8988T (cell line): ENCODE measurements at regions not wholly inside any gene's neighbourhood (a gene's known extent, or its start where the extent isn't known, plus 50 kb on each side); places are given as distances from the start of the nearest gene placed in this dataset.
"Not testable (repeated sequence)": the region's sequence is repeated elsewhere in the genome, so short reads cannot be mapped to it uniquely, and the experiment has no call there.

Source experiments
- DNase-seq: peaks from one replicate; pipeline ENCODE4 v3.0.0; 2011

- DNase-seq, result no peak
Measured at GRCh38 chr10:78326372-78326771, 292.7 kb downstream of the RPS24 start.

- DNase-seq, result no peak
Measured at GRCh38 chr10:78327778-78328591, 294.3 kb downstream of the RPS24 start.

GRCh38 chr10:78328592-78329404, 295.1 kb downstream of the RPS24 start:
- no peak for DNase-seq

- no peak for DNase-seq
Measured at GRCh38 chr10:78330884-78331283, 297.2 kb downstream of the RPS24 start.

GRCh38 chr10:78331391-78331922, 297.8 kb downstream of the RPS24 start:
- DNase-seq, result no peak

- DNase-seq, result no peak
Measured at GRCh38 chr10:78332012-78332411, 298.3 kb downstream of the RPS24 start.

- no peak for DNase-seq
Measured at GRCh38 chr10:78332657-78333056, 299.0 kb downstream of the RPS24 start.

GRCh38 chr10:78333362-78334143, 299.9 kb downstream of the RPS24 start:
- no peak for DNase-seq

- DNase-seq, result no peak
Measured at GRCh38 chr10:78335371-78335690, 301.7 kb downstream of the RPS24 start.

- no peak for DNase-seq
Measured at GRCh38 chr10:78335691-78336401, 302.2 kb downstream of the RPS24 start.

GRCh38 chr10:78336402-78336791, 302.7 kb downstream of the RPS24 start:
- no peak for DNase-seq

- DNase-seq, result no peak
Measured at GRCh38 chr10:78337016-78337415, 303.4 kb downstream of the RPS24 start.

- DNase-seq, result no peak
Measured at GRCh38 chr10:78337646-78338391, 304.2 kb downstream of the RPS24 start.

GRCh38 chr10:78338717-78339116, 305.1 kb downstream of the RPS24 start:
- no peak for DNase-seq

- DNase-seq, result no peak
Measured at GRCh38 chr10:78339251-78339650, 305.6 kb downstream of the RPS24 start.

- DNase-seq, result no peak
Measured at GRCh38 chr10:78341953-78342614, 308.4 kb downstream of the RPS24 start.

GRCh38 chr10:78342827-78343653, 309.4 kb downstream of the RPS24 start:
- DNase-seq, result no peak

- not testable (repeated sequence) for DNase-seq
Measured at GRCh38 chr10:78344257-78344656, 310.6 kb downstream of the RPS24 start.

GRCh38 chr10:78345515-78345914, 311.9 kb downstream of the RPS24 start:
- not testable (repeated sequence) for DNase-seq

- DNase-seq, result no peak
Measured at GRCh38 chr10:78346721-78347120, 313.1 kb downstream of the RPS24 start.
